ENCODE measurements at regions not wholly inside any gene's neighbourhood (a gene's known extent, or its start where the extent isn't known, plus 50 kb on each side); places are given as distances from the start of the nearest gene placed in this dataset.

DNA sequence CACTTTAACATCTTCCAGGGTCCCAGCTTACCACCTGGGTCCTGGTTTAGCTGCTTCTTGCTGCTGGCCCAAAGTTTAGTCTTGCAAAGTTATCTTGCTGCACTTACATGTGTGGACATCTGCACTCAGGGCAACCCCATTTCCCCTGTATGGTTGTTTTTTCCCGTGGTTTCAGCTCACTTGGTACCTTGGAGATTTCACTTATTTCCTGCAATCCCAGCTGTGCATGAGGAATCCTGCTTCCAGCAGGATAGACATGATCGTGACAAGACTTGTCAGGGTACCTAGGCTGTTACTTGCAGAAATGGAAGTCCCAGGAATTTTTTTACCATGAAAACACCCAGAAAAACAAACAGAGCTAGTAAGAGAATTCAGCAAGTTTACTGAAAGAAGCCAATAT lies 95.9 kb upstream of the LEP start:
- DNase-seq, result no peak
- H3K27me3 ChIP-seq, result peaks cover 13% of the 10 kb centered on the region
- no peak overlapping the region for H3K27ac ChIP-seq
- intact Hi-C loops (cut with DNase I), result no loop called here
- H3K4me3 ChIP-seq, result no peak overlapping the region
- H3K9me3 ChIP-seq, result no peaks in the 10 kb centered on the region
- TF ChIP-seq, protein P1, sequence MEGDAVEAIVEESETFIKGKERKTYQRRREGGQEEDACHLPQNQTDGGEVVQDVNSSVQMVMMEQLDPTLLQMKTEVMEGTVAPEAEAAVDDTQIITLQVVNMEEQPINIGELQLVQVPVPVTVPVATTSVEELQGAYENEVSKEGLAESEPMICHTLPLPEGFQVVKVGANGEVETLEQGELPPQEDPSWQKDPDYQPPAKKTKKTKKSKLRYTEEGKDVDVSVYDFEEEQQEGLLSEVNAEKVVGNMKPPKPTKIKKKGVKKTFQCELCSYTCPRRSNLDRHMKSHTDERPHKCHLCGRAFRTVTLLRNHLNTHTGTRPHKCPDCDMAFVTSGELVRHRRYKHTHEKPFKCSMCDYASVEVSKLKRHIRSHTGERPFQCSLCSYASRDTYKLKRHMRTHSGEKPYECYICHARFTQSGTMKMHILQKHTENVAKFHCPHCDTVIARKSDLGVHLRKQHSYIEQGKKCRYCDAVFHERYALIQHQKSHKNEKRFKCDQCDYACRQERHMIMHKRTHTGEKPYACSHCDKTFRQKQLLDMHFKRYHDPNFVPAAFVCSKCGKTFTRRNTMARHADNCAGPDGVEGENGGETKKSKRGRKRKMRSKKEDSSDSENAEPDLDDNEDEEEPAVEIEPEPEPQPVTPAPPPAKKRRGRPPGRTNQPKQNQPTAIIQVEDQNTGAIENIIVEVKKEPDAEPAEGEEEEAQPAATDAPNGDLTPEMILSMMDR (IDR thresholded peaks at IDR 0.05), result no peak
- H3K4me1 ChIP-seq, result no peaks in the 10 kb centered on the region
- no peak for ATAC-seq
- H3K36me3 ChIP-seq, result no peaks in the 10 kb centered on the region

DNA sequence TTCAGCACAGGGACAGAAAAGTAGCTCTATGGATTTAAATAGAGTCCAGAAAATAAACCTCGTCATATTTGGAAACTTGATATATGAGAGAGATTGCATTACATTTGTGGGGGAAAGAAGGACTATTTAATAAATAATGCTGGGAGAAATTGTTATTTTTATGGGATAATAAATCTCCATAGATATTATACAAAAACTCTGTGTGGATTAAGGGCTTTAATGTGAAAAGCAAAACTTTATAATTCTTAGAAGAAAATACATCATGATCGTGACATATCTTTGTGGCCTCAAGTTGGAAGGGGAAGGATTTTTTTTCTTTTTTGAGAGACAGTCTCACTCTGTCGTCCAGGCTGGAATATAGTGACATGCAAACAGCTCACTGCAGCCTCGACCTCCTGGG lies 95.0 kb upstream of the LEP start:
- Histone ChIP-seq H3K4me3 (no peak overlapping the region), H3K36me3 (no peaks in the 10 kb centered on the region), H3K27ac (no peak overlapping the region), H3K9me3 (no peaks in the 10 kb centered on the region), H3K27me3 (peaks cover 13% of the 10 kb centered on the region), H3K4me1 (no peaks in the 10 kb centered on the region)
- ATAC-seq, result no peak
- intact Hi-C loops (cut with DNase I), result no loop called here
- DNase-seq, result no peak
- TF ChIP-seq, protein P1 (IDR thresholded peaks at IDR 0.05), result no peak

DNA sequence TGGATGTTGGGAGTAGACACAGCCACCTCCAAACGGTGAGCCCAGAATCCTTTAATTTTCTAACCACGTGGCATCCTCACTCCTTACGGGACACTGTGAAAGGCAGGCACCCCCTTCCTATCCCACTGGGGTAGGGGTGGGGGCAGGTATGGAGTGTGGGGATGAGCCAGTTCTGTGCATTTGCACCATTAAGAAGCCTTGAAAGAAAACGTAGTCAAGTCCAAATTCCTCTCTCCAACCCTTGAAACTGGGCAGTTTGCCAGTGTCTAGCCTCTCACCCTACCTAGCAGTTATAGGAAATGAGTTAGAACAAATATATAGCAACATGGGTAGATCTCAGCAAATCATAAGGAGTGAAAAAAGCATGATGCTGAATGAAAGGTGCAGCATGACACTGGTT lies 92.4 kb upstream of the LEP start:
- DNase-seq (no peak), ATAC-seq (peak; percentile 60)
- intact Hi-C loops (cut with DNase I), result no loop called here

DNA sequence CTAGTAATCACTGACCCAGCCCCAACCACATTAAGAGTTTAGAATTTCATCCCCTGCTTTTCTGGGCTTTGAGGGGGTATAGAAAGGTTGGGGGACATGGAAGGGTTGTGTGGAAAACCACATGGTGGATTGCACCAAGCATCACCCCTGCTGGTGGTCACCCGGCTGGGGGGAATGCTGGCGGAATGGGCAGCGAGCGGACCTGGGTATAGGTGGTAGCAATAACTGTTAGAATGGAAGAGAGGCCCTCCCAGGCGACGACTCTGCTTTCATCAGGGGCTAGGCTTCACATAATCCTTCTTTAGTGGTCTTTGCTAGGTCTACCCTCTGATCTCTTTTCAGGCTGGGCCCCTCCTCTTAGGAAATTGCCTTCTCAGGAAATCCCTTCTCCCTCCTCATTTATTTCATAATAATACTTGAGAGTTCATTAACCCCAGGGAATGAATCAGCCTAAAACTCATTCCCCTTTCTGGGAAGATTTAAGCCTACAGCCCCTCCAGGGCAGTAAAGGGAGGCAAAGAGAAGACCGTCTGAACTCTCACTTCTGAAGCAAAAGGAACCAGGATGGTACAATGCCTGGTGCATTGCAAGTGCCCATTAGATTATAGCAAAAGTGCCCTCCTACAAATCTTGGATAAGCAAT lies 90.7 kb upstream of the LEP start:
- H3K9me3 ChIP-seq, result no peaks in the 10 kb centered on the region
- ATAC-seq (no peak), DNase-seq (no peak)
- intact Hi-C loops (cut with DNase I), result no loop called here
- no peaks in the 10 kb centered on the region for H3K4me1 ChIP-seq
- H3K27ac ChIP-seq, result no peak overlapping the region
- H3K36me3 ChIP-seq, result no peaks in the 10 kb centered on the region
- H3K27me3 ChIP-seq, result peaks cover 13% of the 10 kb centered on the region
- H3K4me3 ChIP-seq, result no peak overlapping the region
- TF ChIP-seq, protein P1 (IDR thresholded peaks at IDR 0.05), result no peak

More for the DNA sequence above, 92.4 kb upstream of the LEP start:
- Histone ChIP-seq H3K4me1 (no peaks in the 10 kb centered on the region), H3K9me3 (no peaks in the 10 kb centered on the region), H3K36me3 (no peaks in the 10 kb centered on the region), H3K4me3 (no peak overlapping the region), H3K27ac (no peak overlapping the region), H3K27me3 (peaks cover 13% of the 10 kb centered on the region)
- TF ChIP-seq, protein P1 (IDR thresholded peaks at IDR 0.05), result no peak

GRCh38 chr7:128151635-128152034 lies 89.4 kb upstream of the LEP start:
- intact Hi-C loops (cut with DNase I), result no loop called here
- Histone ChIP-seq H3K4me3 (no peak overlapping the region), H3K36me3 (no peaks in the 10 kb centered on the region), H3K27ac (no peak overlapping the region), H3K4me1 (no peaks in the 10 kb centered on the region), H3K27me3 (peaks cover 8% of the 10 kb centered on the region), H3K9me3 (no peaks in the 10 kb centered on the region)
- ATAC-seq (peak; percentile 55), DNase-seq (no peak)
- TF ChIP-seq, protein P1 (IDR thresholded peaks at IDR 0.05), result no peak

DNA sequence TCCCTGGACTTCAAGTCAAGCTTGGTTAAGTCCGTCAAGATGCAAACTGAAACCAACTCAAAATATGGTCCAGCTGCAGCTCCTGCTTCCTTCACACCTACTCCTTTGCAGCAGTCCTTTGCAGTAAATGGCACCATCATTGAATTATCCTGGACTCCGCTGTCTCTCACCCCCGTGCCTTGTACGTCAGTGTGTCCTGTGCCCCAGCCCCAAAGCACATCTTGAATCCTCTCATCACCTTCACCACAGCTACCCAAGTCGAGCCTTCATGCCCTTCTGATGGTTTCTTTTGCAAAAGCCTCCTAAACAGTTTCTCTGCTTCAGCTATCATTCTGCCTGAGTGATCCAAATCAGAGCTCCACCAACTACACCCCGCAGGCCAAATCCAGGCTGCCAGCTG lies 88.4 kb upstream of the LEP start:
- no peak for ATAC-seq
- H3K9me3 ChIP-seq, result no peaks in the 10 kb centered on the region
- TF ChIP-seq, protein P1 (IDR thresholded peaks at IDR 0.05), result no peak
- H3K4me1 ChIP-seq, result no peaks in the 10 kb centered on the region
- peaks cover 8% of the 10 kb centered on the region for H3K27me3 ChIP-seq
- H3K36me3 ChIP-seq, result no peaks in the 10 kb centered on the region
- H3K27ac ChIP-seq, result no peak overlapping the region
- no peak overlapping the region for H3K4me3 ChIP-seq
- intact Hi-C loops (cut with DNase I), result no loop called here
- DNase-seq, result no peak

All from upper lobe of right lung (tissue), 1 donor.